Breast epithelium (tissue), 4 donors: ENCODE measurements at regions not wholly inside any gene's neighbourhood (a gene's known extent, or its start where the extent isn't known, plus 50 kb on each side); places are given as distances from the start of the nearest gene placed in this dataset.

Source experiments
- DNase-seq, 2 donors: peaks; one replicate each; pipeline ENCODE4 v3.0.0-alpha.2; 2019; ENCODE audit warnings: low spot score in 2 of 2
- H3K27ac ChIP-seq, 2 donors: fragments of 200-600 bp; sonication (generic) in 1 of 2; one replicate each; pipeline ENCODE4 v1.5.1; 2016 to 2019; ENCODE audit warnings: mild to moderate bottlenecking in 1 of 2
- H3K27me3 ChIP-seq, 2 donors: fragments of 200-600 bp; sonication (generic) in 1 of 2; one replicate each; pipeline versions ENCODE4 v1.5.1 to v1.6.0; 2017 to 2019; ENCODE audit warnings: control low read depth in 1 of 2, mild to moderate bottlenecking in 1 of 2
- H3K36me3 ChIP-seq: fragments of 200-600 bp; one replicate; pipeline ENCODE4 v1.5.1; 2019
- H3K4me1 ChIP-seq, 2 donors: fragments of 200-600 bp; sonication (generic); one replicate each; pipeline ENCODE4 v1.5.1; 2016 to 2019; ENCODE audit warnings: control low read depth in 1 of 2
- H3K4me3 ChIP-seq, 3 donors: fragments of 200-600 bp; sonication (generic); 1 replicate in 2 of 3; 2 replicates in 1 of 3; pipeline ENCODE4 v1.5.1; 2016 to 2019; ENCODE audit warnings: mild to moderate bottlenecking in 3 of 3, moderate library complexity in 2 of 3
- H3K9me3 ChIP-seq, 2 donors: fragments of 200-600 bp; sonication (generic) in 1 of 2; one replicate each; pipeline ENCODE4 v1.5.1; 2016 to 2019; ENCODE audit warnings: control low read depth in 1 of 2
- CTCF ChIP-seq, 3 donors: fragments of 450-650 bp; IDR thresholded peaks; one replicate each; pipeline ENCODE4 v1.5.1; 2016 to 2017; ENCODE audit warnings: antibody characterized with exemption in 3 of 3, mild to moderate bottlenecking in 3 of 3, moderate library complexity in 3 of 3
- POLR2A ChIP-seq: fragments of 450-650 bp; IDR thresholded peaks from one replicate; pipeline ENCODE4 v1.6.1; 2016; ENCODE audit warnings: antibody characterized with exemption, mild to moderate bottlenecking, moderate library complexity
- POLR2AphosphoS5 ChIP-seq, 3 donors: sonication (generic); formaldehyde crosslinking; IDR thresholded peaks; one replicate each; pipeline ENCODE4 v1.6.1; 2017; ENCODE audit warnings: antibody characterized with exemption in 3 of 3
- intact Hi-C: fragments of 100-400 bp; cut with DNase I; formaldehyde crosslinking; loops from one replicate; pipeline ENCODE4 v1.15.1; 2023; ENCODE audit warnings: low total_unique reads

- Histone ChIP-seq H3K4me3 (no peak overlapping the region), H3K4me1 (no peaks in the 10 kb centered on the region), H3K27me3 (no peaks in the 10 kb centered on the region), H3K36me3 (no peaks in the 10 kb centered on the region), H3K9me3 (no peaks in the 10 kb centered on the region), H3K27ac (no peak overlapping the region)
- TF ChIP-seq POLR2AphosphoS5 (IDR thresholded peaks at IDR 0.05): no peak
- TF ChIP-seq CTCF (IDR thresholded peaks at IDR 0.05): no peak
- TF ChIP-seq POLR2A: no peak
- intact Hi-C loops: no loop called here
- no peak for DNase-seq
Measured at GRCh38 chr12:94756789-94757188, 106.4 kb upstream of the TMCC3 start.

DNA sequence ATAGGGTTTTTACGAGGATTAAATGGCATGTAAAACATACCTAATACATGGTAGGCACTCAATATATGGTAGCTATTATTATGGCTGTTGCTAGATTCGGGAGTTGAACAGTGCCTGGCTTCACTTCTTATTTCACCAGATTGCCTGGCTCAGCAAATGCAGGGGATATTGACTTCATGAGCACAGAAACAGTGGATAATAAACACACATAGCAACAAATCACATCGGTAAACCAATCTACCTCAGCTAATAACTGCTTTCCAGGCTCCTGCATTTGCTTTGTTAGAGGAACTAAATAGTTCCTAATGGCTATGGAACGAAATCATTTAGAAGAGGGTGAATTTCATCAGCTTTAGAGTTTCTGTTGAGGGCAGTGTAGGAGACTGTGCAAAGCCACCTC, 105.2 kb upstream of the TMCC3 start:
- no peak for DNase-seq
- H3K27ac ChIP-seq: no peak overlapping the region
- no peaks in the 10 kb centered on the region for H3K9me3 ChIP-seq
- no peak overlapping the region for H3K4me3 ChIP-seq
- no peaks in the 10 kb centered on the region for H3K27me3 ChIP-seq
- TF ChIP-seq POLR2A: no peak
- H3K4me1 ChIP-seq: no peaks in the 10 kb centered on the region
- no peaks in the 10 kb centered on the region for H3K36me3 ChIP-seq
- intact Hi-C loops: no loop called here

GRCh38 chr12:94754653-94755052, 104.3 kb upstream of the TMCC3 start:
- no peaks in the 10 kb centered on the region for H3K4me1 ChIP-seq
- H3K27ac ChIP-seq: no peak overlapping the region
- TF ChIP-seq POLR2A: no peak
- TF ChIP-seq CTCF (IDR thresholded peaks at IDR 0.05): no peak
- no peak for TF ChIP-seq POLR2AphosphoS5 (IDR thresholded peaks at IDR 0.05)
- no peaks in the 10 kb centered on the region for H3K36me3 ChIP-seq
- no peak overlapping the region for H3K4me3 ChIP-seq
- no peaks in the 10 kb centered on the region for H3K27me3 ChIP-seq
- DNase-seq: no peak
- H3K9me3 ChIP-seq: no peaks in the 10 kb centered on the region
- intact Hi-C loops: no loop called here

GRCh38 chr12:94753036-94753679, 102.8 kb upstream of the TMCC3 start:
- TF ChIP-seq POLR2AphosphoS5 (IDR thresholded peaks at IDR 0.05) (no peak), POLR2A (no peak), CTCF (IDR thresholded peaks at IDR 0.05) (no peak)
- Histone ChIP-seq H3K36me3 (no peaks in the 10 kb centered on the region), H3K4me1 (no peaks in the 10 kb centered on the region), H3K27ac (no peak overlapping the region), H3K4me3 (no peak overlapping the region), H3K27me3 (no peaks in the 10 kb centered on the region), H3K9me3 (no peaks in the 10 kb centered on the region)
- intact Hi-C loops: no loop called here
- DNase-seq: no peak

- TF ChIP-seq POLR2AphosphoS5 (IDR thresholded peaks at IDR 0.05) (no peak), POLR2A (no peak), CTCF (IDR thresholded peaks at IDR 0.05) (no peak)
- Histone ChIP-seq H3K27me3 (no peaks in the 10 kb centered on the region), H3K36me3 (no peaks in the 10 kb centered on the region), H3K9me3 (no peaks in the 10 kb centered on the region), H3K4me1 (no peaks in the 10 kb centered on the region), H3K27ac (no peak overlapping the region), H3K4me3 (no peak overlapping the region)
- DNase-seq: no peak
- intact Hi-C loops: no loop called here
Measured at GRCh38 chr12:94750864-94751263, 100.5 kb upstream of the TMCC3 start.

GRCh38 chr12:94749890-94750289, 99.5 kb upstream of the TMCC3 start:
- Histone ChIP-seq H3K4me1 (no peaks in the 10 kb centered on the region), H3K9me3 (no peaks in the 10 kb centered on the region), H3K4me3 (no peak overlapping the region), H3K27me3 (no peaks in the 10 kb centered on the region), H3K36me3 (no peaks in the 10 kb centered on the region), H3K27ac (no peak overlapping the region)
- intact Hi-C loops: loop anchor here (10.0 kb wide), 1 partner anchor 605 kb away; the partner anchor contains the start of gene PLXNC1
- DNase-seq: no peak
- no peak for TF ChIP-seq POLR2AphosphoS5 (IDR thresholded peaks at IDR 0.05)
- TF ChIP-seq CTCF (IDR thresholded peaks at IDR 0.05): no peak
- TF ChIP-seq POLR2A: no peak
